IMR-90 (cell line): ENCODE measurements at regions not wholly inside any gene's neighbourhood (a gene's known extent, or its start where the extent isn't known, plus 50 kb on each side); places are given as distances from the start of the nearest gene placed in this dataset.

Experiments
- ATAC-seq: fragments of 200-7000 bp; cut with Tn5 transposase; 2 replicates; pipeline ENCODE4 v1.9.1; 2020; ENCODE audit warnings: low read depth, mild to moderate bottlenecking, moderate library complexity
- BruUV-seq: library from RNA; stranded (reverse); fragments of 400-500 nt; replicated peaks from 2 replicates; lab custom pipeline; 2021; lab: Mats Ljungman, UMichigan
- CTCF ChIA-PET: fragments of 300-600 bp; formaldehyde crosslinking; extraction: SDS; loops from one replicate; lab custom pipeline; 2021; ENCODE audit warnings: antibody characterized with exemption; lab: Yijun Ruan, JAX
- POLR2A ChIA-PET: fragments of 300-600 bp; sonication (Branson Sonifier 250); formaldehyde crosslinking; loops from one replicate; lab custom pipeline; 2022; ENCODE audit warnings: antibody characterized with exemption; ENCODE audit not compliant: unreplicated experiment; lab: Charles Lee
- DNase-seq: peaks from one replicate; pipeline ENCODE4 v3.0.0; 2013
- H2AFZ ChIP-seq: replicated peaks from 2 replicates; pipeline ENCODE3; 2013; ENCODE audit warnings: low read length, mild to moderate bottlenecking; ENCODE audit not compliant: poor library complexity
- H2AK5ac ChIP-seq: 2 replicates; pipeline ENCODE4 v1.6.1; 2013; ENCODE audit warnings: low read depth, low read length, inconsistent platforms
- H2AK9ac ChIP-seq: replicated peaks from 2 replicates; pipeline ENCODE3; 2013; ENCODE audit warnings: mild to moderate bottlenecking, low read depth, low read length, moderate library complexity; ENCODE audit not compliant: poor library complexity
- H2BK120ac ChIP-seq: 2 replicates; pipeline ENCODE4 v1.6.1; 2013; ENCODE audit warnings: low read depth, low read length, inconsistent platforms
- H2BK15ac ChIP-seq: 3 replicates; pipeline ENCODE4 v1.6.1; 2013; ENCODE audit warnings: low read depth, low read length, inconsistent platforms
- H2BK20ac ChIP-seq: 2 replicates; pipeline ENCODE4 v1.6.1; 2013; ENCODE audit warnings: low read depth, mild to moderate bottlenecking, inconsistent platforms, low read length, moderate library complexity
- H2BK5ac ChIP-seq: 2 replicates; pipeline ENCODE4 v1.6.1; 2013; ENCODE audit warnings: mild to moderate bottlenecking, low read depth, low read length, inconsistent platforms; ENCODE audit not compliant: poor library complexity, severe bottlenecking
- H3K14ac ChIP-seq: replicated peaks from 2 replicates; pipeline ENCODE4 v1.6.1; 2013; ENCODE audit warnings: low read depth, low read length, inconsistent platforms
- H3K18ac ChIP-seq: 2 replicates; pipeline ENCODE4 v1.6.1; 2013; ENCODE audit warnings: low read depth, low read length, control low read depth
- H3K23ac ChIP-seq: 2 replicates; pipeline ENCODE4 v1.6.1; 2013; ENCODE audit warnings: low read depth, low read length, inconsistent platforms
- H3K27ac ChIP-seq: 2 replicates; pipeline ENCODE4 v1.5.1; 2013; ENCODE audit warnings: mild to moderate bottlenecking, control low read depth, low read length; ENCODE audit not compliant: insufficient read depth
- H3K27me3 ChIP-seq: 2 replicates; pipeline ENCODE4 v1.6.1; 2013; ENCODE audit warnings: low read length; ENCODE audit not compliant: control insufficient read depth, insufficient read depth
- H3K36me3 ChIP-seq: 2 replicates; pipeline ENCODE4 v1.6.1; 2013; ENCODE audit warnings: low read length, mixed read lengths; ENCODE audit not compliant: control insufficient read depth, insufficient read depth
- H3K4ac ChIP-seq: 2 replicates; pipeline ENCODE4 v1.6.1; 2013; ENCODE audit warnings: low read depth, low read length, inconsistent platforms
- H3K4me1 ChIP-seq: 2 replicates; pipeline ENCODE4 v1.6.1; 2013; ENCODE audit warnings: low read length, mixed read lengths; ENCODE audit not compliant: control insufficient read depth, insufficient read depth
- H3K4me2 ChIP-seq: 2 replicates; pipeline ENCODE4 v1.6.1; 2013; ENCODE audit warnings: low read depth, mild to moderate bottlenecking, control low read depth, low read length, moderate library complexity
- H3K4me3 ChIP-seq: 2 replicates; pipeline ENCODE4 v1.5.1; 2013; ENCODE audit warnings: low read depth, mild to moderate bottlenecking, control low read depth, low read length, moderate library complexity; ENCODE audit not compliant: insufficient read depth
- H3K56ac ChIP-seq: 2 replicates; pipeline ENCODE4 v1.6.1; 2013; ENCODE audit warnings: low read length, inconsistent platforms; ENCODE audit not compliant: insufficient read depth; ENCODE audit errors: extremely low read depth
- H3K79me1 ChIP-seq, 2 experiments: 2 replicates each; pipeline ENCODE4 v1.6.1; 2013; ENCODE audit warnings: low read length in 2 of 2, inconsistent platforms in 1 of 2, low read depth in 1 of 2
- H3K9ac ChIP-seq: 2 replicates; pipeline ENCODE4 v1.6.1; 2013; ENCODE audit warnings: low read depth, low read length, control low read depth
- H3K9me1 ChIP-seq: 2 replicates; pipeline ENCODE4 v1.6.1; 2013; ENCODE audit warnings: low read length, inconsistent platforms; ENCODE audit not compliant: insufficient read depth
- H3K9me3 ChIP-seq: 2 replicates; pipeline ENCODE4 v1.6.1; 2013; ENCODE audit warnings: low read length; ENCODE audit not compliant: control insufficient read depth, insufficient read depth
- H4K20me1 ChIP-seq: 2 replicates; pipeline ENCODE4 v1.6.1; 2013; ENCODE audit warnings: low read length, inconsistent platforms; ENCODE audit not compliant: insufficient read depth
- H4K5ac ChIP-seq: 2 replicates; pipeline ENCODE4 v1.6.1; 2013; ENCODE audit warnings: mild to moderate bottlenecking, low read depth, low read length, control low read depth
- H4K8ac ChIP-seq, 2 experiments: 2 replicates each; pipeline ENCODE4 v1.6.1; 2013; ENCODE audit warnings: low read depth in 2 of 2, low read length in 2 of 2, control low read depth in 1 of 2, inconsistent platforms in 1 of 2
- H4K91ac ChIP-seq: 2 replicates; pipeline ENCODE4 v1.6.1; 2013; ENCODE audit warnings: low read depth, low read length, inconsistent platforms; ENCODE audit not compliant: insufficient read depth
- BHLHE40 ChIP-seq: fragments of 150-350 bp; IDR thresholded peaks from 2 replicates; pipeline ENCODE4 v1.6.1; 2016; ENCODE audit warnings: mild to moderate bottlenecking, low read depth, low read length
- CEBPB ChIP-seq: IDR thresholded peaks from 2 replicates; pipeline ENCODE4 v1.6.1; 2012; ENCODE audit warnings: low read depth, low read length, improper control_type of control experiment
- CHD1 ChIP-seq: IDR thresholded peaks from 2 replicates; pipeline ENCODE4 v1.6.1; 2012; ENCODE audit warnings: low read depth, low read length, improper control_type of control experiment
- CTCF ChIP-seq: conservative IDR thresholded peaks from 2 replicates; pipeline ENCODE4 v1.5.1; 2012; ENCODE audit warnings: mild to moderate bottlenecking, low read depth, low read length, improper control_type of control experiment
- ELK1 ChIP-seq: fragments of 150-350 bp; IDR thresholded peaks from 2 replicates; pipeline ENCODE4 v1.6.1; 2016; ENCODE audit warnings: low read depth, mild to moderate bottlenecking, low read length, moderate library complexity, borderline replicate concordance
- FOS ChIP-seq: fragments of 150-350 bp; IDR thresholded peaks from 2 replicates; pipeline ENCODE4 v1.6.1; 2016; ENCODE audit warnings: low read depth, low read length
- MAFK ChIP-seq: IDR thresholded peaks from 2 replicates; pipeline ENCODE4 v1.6.1; 2012; ENCODE audit warnings: low read depth, low read length, improper control_type of control experiment
- MXI1 ChIP-seq: IDR thresholded peaks from 2 replicates; pipeline ENCODE4 v1.6.1; 2012; ENCODE audit warnings: low read depth, mild to moderate bottlenecking, low read length, moderate library complexity, borderline replicate concordance
- NFE2L2 ChIP-seq: fragments of 150-350 bp; IDR thresholded peaks from 2 replicates; pipeline ENCODE4 v1.6.1; 2016; ENCODE audit warnings: low read depth, mild to moderate bottlenecking, low read length
- POLR2A ChIP-seq: IDR thresholded peaks from 2 replicates; pipeline ENCODE4 v1.6.1; 2012; ENCODE audit warnings: mild to moderate bottlenecking, low read depth, low read length
- RCOR1 ChIP-seq: IDR thresholded peaks from 2 replicates; pipeline ENCODE4 v1.6.1; 2012; ENCODE audit warnings: mild to moderate bottlenecking, low read length, improper control_type of control experiment; ENCODE audit not compliant: insufficient replicate concordance
- RFX5 ChIP-seq: IDR thresholded peaks from 2 replicates; pipeline ENCODE4 v1.8.0; 2012; ENCODE audit warnings: low read depth, mild to moderate bottlenecking, low read length, moderate library complexity
- SMC3 ChIP-seq: fragments of 150-350 bp; IDR thresholded peaks from 2 replicates; pipeline ENCODE4 v1.6.1; 2016; ENCODE audit warnings: low read depth, mild to moderate bottlenecking, antibody characterized with exemption, low read length, moderate library complexity
- WGBS, 2 experiments: methylation state at CpG; one replicate each; pipeline versions ENCODE4 v1.1.5 to v1.1.7; 2013; ENCODE audit warnings: missing lambda C conversion rate in 2 of 2; ENCODE audit not compliant: insufficient read length in 1 of 2; ENCODE audit errors: extremely low coverage in 2 of 2; 5-methylcytosine and 5-hydroxymethylcytosine counted together
- dilution Hi-C: fragments of 300-500 bp; cut with HindIII; formaldehyde crosslinking; loops from one replicate; pipeline ENCODE4 v1.14.3; 2018; ENCODE audit warnings: low sequenced_read_pairs; ENCODE audit not compliant: unreplicated experiment
- in situ Hi-C: fragments of 300-500 bp; cut with MboI; formaldehyde crosslinking; loops from 3 replicates; pipeline ENCODE4 v1.14.3; 2019; ENCODE audit warnings: low sequenced_read_pairs, inconsistent platforms, mixed read lengths
- intact Hi-C: fragments of 100-400 bp; cut with micrococcal nuclease; formaldehyde crosslinking; loops from 2 replicates; pipeline ENCODE4 v1.10.0; 2022
- TF ChIP-seq, protein P1 (sequence below): fragments of 150-350 bp; IDR thresholded peaks from 2 replicates; pipeline ENCODE4 v1.6.1; 2017; ENCODE audit warnings: mild to moderate bottlenecking, antibody characterized with exemption, low read length, low read depth

- no peak overlapping the region for H2AK5ac ChIP-seq
- H3K56ac ChIP-seq = no peak overlapping the region
- no peak overlapping the region for H4K5ac ChIP-seq
- intact Hi-C loops = no loop called here
- CTCF ChIA-PET = no interaction called here
- H3K27ac ChIP-seq = no peak overlapping the region
- H2AK9ac ChIP-seq = no peak overlapping the region
- H4K20me1 ChIP-seq = no peaks in the 10 kb centered on the region
- no peak overlapping the region for H2BK5ac ChIP-seq
- no TSS peak for BruUV-seq
- H3K9me3 ChIP-seq = peaks cover 24% of the 10 kb centered on the region
- H3K18ac ChIP-seq = no peak overlapping the region
- H2BK15ac ChIP-seq = no peak overlapping the region
- H3K23ac ChIP-seq = no peak overlapping the region
- no peak overlapping the region for H4K91ac ChIP-seq
- H3K4me2 ChIP-seq = no peak overlapping the region
- no peaks in the 10 kb centered on the region for H3K36me3 ChIP-seq
- H2BK20ac ChIP-seq = no peak overlapping the region
- WGBS, 2 experiments = 69% methylated on average over 2 of the region's 3 CpGs; no CpG with 5 or more reads in 1 of the 2 experiments
- TF ChIP-seq NFE2L2 (no peak), CEBPB (no peak), CHD1 (no peak), RCOR1 (no peak), CTCF (no peak), SMC3 (no peak), FOS (no peak), RFX5 (no peak), MXI1 (no peak), BHLHE40 (no peak), MAFK (no peak), ELK1 (no peak), POLR2A (no peak)
- TF ChIP-seq, protein P1, sequence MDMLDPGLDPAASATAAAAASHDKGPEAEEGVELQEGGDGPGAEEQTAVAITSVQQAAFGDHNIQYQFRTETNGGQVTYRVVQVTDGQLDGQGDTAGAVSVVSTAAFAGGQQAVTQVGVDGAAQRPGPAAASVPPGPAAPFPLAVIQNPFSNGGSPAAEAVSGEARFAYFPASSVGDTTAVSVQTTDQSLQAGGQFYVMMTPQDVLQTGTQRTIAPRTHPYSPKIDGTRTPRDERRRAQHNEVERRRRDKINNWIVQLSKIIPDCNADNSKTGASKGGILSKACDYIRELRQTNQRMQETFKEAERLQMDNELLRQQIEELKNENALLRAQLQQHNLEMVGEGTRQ = no peak
- no peaks in the 10 kb centered on the region for H3K4me1 ChIP-seq
- H3K27me3 ChIP-seq = no peaks in the 10 kb centered on the region
- no peak overlapping the region for H3K4me3 ChIP-seq
- dilution Hi-C loops = no loop called here
- no peak overlapping the region for H2AFZ ChIP-seq
- no peak overlapping the region for H3K14ac ChIP-seq
- no peak overlapping the region for H4K8ac ChIP-seq
- no peak for ATAC-seq
- H3K79me1 ChIP-seq = no peaks in the 10 kb centered on the region
- no peak for DNase-seq
- POLR2A ChIA-PET = no interaction called here
- in situ Hi-C loops = no loop called here
- no peak overlapping the region for H2BK120ac ChIP-seq
- H3K9ac ChIP-seq = no peak overlapping the region
- no peak overlapping the region for H3K4ac ChIP-seq
- H3K9me1 ChIP-seq = no peaks in the 10 kb centered on the region
Measured at GRCh38 chr20:21902391-21902790, 196.9 kb downstream of the PAX1 start.
